Psoas muscle (tissue), 7 donors: ENCODE measurements at regions not wholly inside any gene's neighbourhood (a gene's known extent, or its start where the extent isn't known, plus 50 kb on each side); places are given as distances from the start of the nearest gene placed in this dataset.

Experiments used
- ATAC-seq, 4 donors: fragments of 200-7000 bp; cut with Tn5 transposase; one replicate each; pipeline ENCODE4 v1.9.1; 2020; ENCODE audit warnings: moderate library complexity in 3 of 4, mild to moderate bottlenecking in 2 of 4
- DNase-seq, 2 donors: peaks; one replicate each; pipeline ENCODE4 v3.0.0-alpha.2; 2020
- H3K27ac ChIP-seq: fragments of 200-600 bp; one replicate; pipeline ENCODE4 v1.8.0; 2022
- H3K27me3 ChIP-seq, 3 donors: fragments of 200-600 bp in 1 of 3; one replicate each; pipeline versions ENCODE4 v1.6.1 to v1.8.0; 2013 to 2022; ENCODE audit warnings: low read length in 2 of 3, mild to moderate bottlenecking in 2 of 3, moderate library complexity in 1 of 3; ENCODE audit not compliant: insufficient read depth in 3 of 3
- H3K36me3 ChIP-seq, 2 donors: fragments of 200-600 bp in 1 of 2; one replicate each; pipeline versions ENCODE4 v1.6.1 to v1.8.0; 2013 to 2022; ENCODE audit warnings: low read depth in 1 of 2, mild to moderate bottlenecking in 1 of 2, moderate library complexity in 1 of 2; ENCODE audit not compliant: insufficient read depth in 1 of 2
- H3K4me1 ChIP-seq: fragments of 200-600 bp; one replicate; pipeline ENCODE4 v1.8.0; 2022
- H3K4me3 ChIP-seq: fragments of 200-600 bp; one replicate; pipeline ENCODE4 v1.8.0; 2022; ENCODE audit warnings: mild to moderate bottlenecking
- H3K9me3 ChIP-seq: fragments of 200-600 bp; one replicate; pipeline ENCODE4 v1.8.0; 2022
- WGBS, 3 donors: extraction: QIAGEN DNeasy Blood & Tissue Kit; methylation state at CpG; one replicate each; pipeline versions ENCODE4 v1.1.6 to v1.1.7; 2013; 5-methylcytosine and 5-hydroxymethylcytosine counted together
- intact Hi-C, 2 donors: fragments of 100-400 bp; cut with DNase I; formaldehyde crosslinking; loops; one replicate each; pipeline versions ENCODE4 v1.11.0 to v1.14.2; 2022
- TF ChIP-seq, protein P1 (sequence below): fragments of 200-600 bp; IDR thresholded peaks from one replicate; pipeline ENCODE4 v1.8.0; 2022; ENCODE audit warnings: antibody characterized with exemption
- donor health status: healthy with polysubstance abuse.
- donor health status: DM: no; HTN: no; CAD: no; lungs with moderate emphysema.
- donor health status: Bipolar disorder and iron deficiency.
- donor health status: healthy.
- donor health status: DM: yes; HTN: yes; CAD: no.
- donor health status: DM: no; HTN: no; CAD: no.
- donor health status: DM: yes; HTN: yes; CAD: no.

DNA sequence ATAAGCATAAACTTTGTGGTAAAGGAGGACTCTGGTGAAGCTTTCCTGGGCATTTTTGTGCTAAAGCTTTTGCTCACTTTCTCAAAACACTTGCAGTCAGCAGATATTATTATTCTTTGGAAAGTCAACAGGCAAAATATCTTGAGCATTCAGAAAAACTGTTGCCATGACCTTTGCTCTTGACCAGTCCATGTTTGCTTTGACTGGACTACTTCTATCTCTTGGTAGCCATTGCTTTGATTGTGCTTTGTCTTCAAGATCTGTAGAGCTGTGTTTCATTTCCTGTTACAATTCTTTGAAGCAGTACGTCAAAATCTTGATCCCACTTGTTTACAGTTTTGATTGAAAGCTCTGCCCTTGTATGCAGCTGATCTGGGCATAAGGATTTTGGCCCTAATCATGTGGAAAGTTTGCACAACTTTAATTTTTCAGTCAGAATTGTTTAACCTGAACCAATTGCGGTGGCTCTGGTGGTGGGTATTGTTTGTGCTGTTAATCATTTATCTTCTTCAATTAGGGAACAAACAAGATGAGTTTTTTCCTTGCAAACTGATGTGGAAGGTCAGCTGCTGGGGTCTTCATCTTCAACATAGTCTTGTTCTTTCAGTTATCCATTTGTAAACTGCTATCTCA is 121.5 kb upstream of the NUDT6 start:
- Histone ChIP-seq H3K27ac (no peak overlapping the region), H3K4me1 (no peaks in the 10 kb centered on the region), H3K27me3 (no peaks in the 10 kb centered on the region), H3K4me3 (no peak overlapping the region), H3K9me3 (peaks cover 20% of the 10 kb centered on the region), H3K36me3 (no peaks in the 10 kb centered on the region)
- WGBS, 3 donors = 38 to 41% (median 41%) methylated on average over 2 of the region's 2 CpGs
- TF ChIP-seq, protein P1, sequence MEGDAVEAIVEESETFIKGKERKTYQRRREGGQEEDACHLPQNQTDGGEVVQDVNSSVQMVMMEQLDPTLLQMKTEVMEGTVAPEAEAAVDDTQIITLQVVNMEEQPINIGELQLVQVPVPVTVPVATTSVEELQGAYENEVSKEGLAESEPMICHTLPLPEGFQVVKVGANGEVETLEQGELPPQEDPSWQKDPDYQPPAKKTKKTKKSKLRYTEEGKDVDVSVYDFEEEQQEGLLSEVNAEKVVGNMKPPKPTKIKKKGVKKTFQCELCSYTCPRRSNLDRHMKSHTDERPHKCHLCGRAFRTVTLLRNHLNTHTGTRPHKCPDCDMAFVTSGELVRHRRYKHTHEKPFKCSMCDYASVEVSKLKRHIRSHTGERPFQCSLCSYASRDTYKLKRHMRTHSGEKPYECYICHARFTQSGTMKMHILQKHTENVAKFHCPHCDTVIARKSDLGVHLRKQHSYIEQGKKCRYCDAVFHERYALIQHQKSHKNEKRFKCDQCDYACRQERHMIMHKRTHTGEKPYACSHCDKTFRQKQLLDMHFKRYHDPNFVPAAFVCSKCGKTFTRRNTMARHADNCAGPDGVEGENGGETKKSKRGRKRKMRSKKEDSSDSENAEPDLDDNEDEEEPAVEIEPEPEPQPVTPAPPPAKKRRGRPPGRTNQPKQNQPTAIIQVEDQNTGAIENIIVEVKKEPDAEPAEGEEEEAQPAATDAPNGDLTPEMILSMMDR = no peak
- ATAC-seq (no peak), DNase-seq (no peak)
- intact Hi-C loops = no loop called here

DNA sequence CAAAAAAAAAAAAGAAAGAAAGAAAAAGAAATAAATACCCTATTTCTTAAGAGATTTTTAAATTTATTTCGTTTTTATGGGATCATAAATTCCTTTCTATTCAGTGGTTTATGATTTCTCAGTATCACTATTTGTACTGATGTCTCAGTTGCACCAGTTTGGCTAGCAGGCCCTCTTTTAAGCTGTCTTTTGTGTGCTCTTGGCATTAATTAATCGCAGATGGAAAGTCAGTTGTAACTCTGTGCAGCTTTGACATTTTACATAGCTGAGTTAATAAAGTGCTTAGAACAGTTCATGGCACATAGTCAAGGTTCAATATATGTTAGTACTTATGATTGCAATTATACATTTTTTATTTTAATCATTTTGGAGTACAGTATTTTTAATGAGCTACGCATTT is 123.7 kb upstream of the NUDT6 start:
- ATAC-seq (no peak), DNase-seq (no peak)
- TF ChIP-seq, protein P1 = no peak
- no peaks in the 10 kb centered on the region for H3K36me3 ChIP-seq
- peaks cover 25% of the 10 kb centered on the region for H3K9me3 ChIP-seq
- 95 to 96% (median 95%) methylated on average over 3 of the region's 3 CpGs for WGBS, 3 donors
- no peaks in the 10 kb centered on the region for H3K4me1 ChIP-seq
- H3K4me3 ChIP-seq = no peak overlapping the region
- intact Hi-C loops = no loop called here
- H3K27me3 ChIP-seq = no peaks in the 10 kb centered on the region
- no peak overlapping the region for H3K27ac ChIP-seq

DNA sequence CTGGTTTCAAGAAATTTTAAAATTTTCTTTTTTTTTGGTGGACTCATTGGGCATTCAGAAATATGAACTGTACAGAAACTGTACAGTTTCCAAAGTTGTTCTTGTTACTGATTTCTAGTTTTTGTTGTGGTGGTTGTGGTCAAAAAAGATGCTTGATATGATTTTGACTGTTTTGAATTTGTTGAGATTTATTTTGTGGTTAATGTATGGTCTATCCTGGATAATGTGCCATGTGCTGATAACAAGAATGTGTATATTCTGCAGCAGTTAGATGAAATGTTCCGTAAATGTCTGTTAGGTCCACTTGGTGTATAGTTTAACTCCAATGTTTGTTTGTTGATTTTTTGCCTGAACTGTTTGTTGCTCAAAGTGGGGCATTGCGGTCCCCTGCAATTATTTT is 127.6 kb upstream of the NUDT6 start:
- ATAC-seq = no peak
- Histone ChIP-seq H3K4me1 (no peaks in the 10 kb centered on the region), H3K27ac (no peak overlapping the region), H3K9me3 (peaks cover 38% of the 10 kb centered on the region), H3K4me3 (no peak overlapping the region), H3K36me3 (no peaks in the 10 kb centered on the region), H3K27me3 (no peaks in the 10 kb centered on the region)
- 98 to 100% (median 98%) methylated on average over 2 of the region's 2 CpGs for WGBS, 3 donors
- TF ChIP-seq, protein P1 = no peak
- intact Hi-C loops = no loop called here
- DNase-seq = no peak

DNA sequence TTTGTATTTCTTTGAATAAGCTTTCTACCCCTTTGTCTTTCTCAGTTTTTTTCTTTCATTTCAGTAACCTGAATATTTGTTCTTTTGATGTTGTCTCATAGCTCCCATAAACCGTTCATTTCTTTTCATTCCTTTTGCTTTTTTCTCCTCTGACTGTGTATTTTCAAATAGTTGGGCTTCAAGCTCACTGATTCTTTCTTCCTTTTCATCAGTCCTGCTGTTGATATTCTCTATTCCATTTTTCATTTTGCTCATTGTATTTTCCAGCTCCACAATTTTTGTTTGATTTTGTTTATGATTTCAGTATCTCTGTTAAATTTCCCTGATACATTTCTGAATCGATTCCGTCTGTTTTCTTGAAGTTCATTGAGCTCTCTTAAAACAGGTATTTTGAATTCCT is 129.6 kb upstream of the NUDT6 start:
- Histone ChIP-seq H3K9me3 (peaks cover 34% of the 10 kb centered on the region), H3K36me3 (no peaks in the 10 kb centered on the region), H3K4me3 (no peak overlapping the region), H3K4me1 (no peaks in the 10 kb centered on the region), H3K27me3 (no peaks in the 10 kb centered on the region), H3K27ac (no peak overlapping the region)
- intact Hi-C loops = no loop called here
- TF ChIP-seq, protein P1 = no peak
- DNase-seq (no peak), ATAC-seq (no peak)
- WGBS, 3 donors = 83 to 99% (median 97%) methylated on average over 3 of the region's 3 CpGs

- TF ChIP-seq, protein P1 = no peak
- intact Hi-C loops = no loop called here
- peaks cover 13% of the 10 kb centered on the region for H3K9me3 ChIP-seq
- ATAC-seq (no peak), DNase-seq (no peak)
- H3K27ac ChIP-seq = no peak overlapping the region
- no peak overlapping the region for H3K4me3 ChIP-seq
- no peaks in the 10 kb centered on the region for H3K27me3 ChIP-seq
- H3K4me1 ChIP-seq = no peaks in the 10 kb centered on the region
- H3K36me3 ChIP-seq = no peaks in the 10 kb centered on the region
Observed at GRCh38 chr4:123055943-123056342, 133.5 kb upstream of the NUDT6 start.
